Calu3 (cell line): ENCODE measurements at regions not wholly inside any gene's neighbourhood (a gene's known extent, or its start where the extent isn't known, plus 50 kb on each side); places are given as distances from the start of the nearest gene placed in this dataset.
A peak's percentile ranks its signal among the peaks of the same experiment; 100 is the strongest.

ENCODE experiments used
- BruUV-seq: library from RNA; stranded (reverse); fragments of 400-500 nt; replicated peaks from 2 replicates; lab custom pipeline; 2021; lab: Mats Ljungman, UMichigan
- CTCF ChIA-PET: fragments of 300-600 bp; sonication (Branson Sonifier 250); formaldehyde crosslinking; loops from one replicate; lab custom pipeline; 2022; ENCODE audit warnings: antibody characterized with exemption; lab: Charles Lee
- DNase-seq: peaks from one replicate; pipeline ENCODE4 v3.0.0; 2022
- H3K27ac Mint-ChIP-seq: one replicate; pipeline ENCODE4 v1.8.0; 2022; ENCODE audit warnings: mixed read lengths; ENCODE audit not compliant: unreplicated experiment
- H3K27me3 Mint-ChIP-seq: one replicate; pipeline ENCODE4 v1.8.0; 2022; ENCODE audit warnings: mixed read lengths; ENCODE audit not compliant: unreplicated experiment
- H3K36me3 Mint-ChIP-seq: one replicate; pipeline ENCODE4 v1.8.0; 2022; ENCODE audit warnings: mild to moderate bottlenecking, moderate library complexity, mixed read lengths; ENCODE audit not compliant: insufficient read depth, unreplicated experiment
- H3K4me1 Mint-ChIP-seq: one replicate; pipeline ENCODE4 v1.8.0; 2022; ENCODE audit warnings: mild to moderate bottlenecking, low read depth, mixed read lengths; ENCODE audit not compliant: unreplicated experiment
- H3K4me3 Mint-ChIP-seq: one replicate; pipeline ENCODE4 v1.8.0; 2022; ENCODE audit warnings: mild to moderate bottlenecking, low read depth, moderate library complexity, mixed read lengths; ENCODE audit not compliant: unreplicated experiment
- H3K9me3 Mint-ChIP-seq: one replicate; pipeline ENCODE4 v1.8.0; 2022; ENCODE audit warnings: low read depth, mixed read lengths; ENCODE audit not compliant: unreplicated experiment
- intact Hi-C: fragments of 100-400 bp; cut with micrococcal nuclease; formaldehyde crosslinking; loops from one replicate; pipeline ENCODE4 v1.10.0; 2022; ENCODE audit not compliant: unreplicated experiment
- TF ChIP-seq, protein P1 (sequence below): fragments of 200-600 bp; IDR thresholded peaks from one replicate; pipeline ENCODE4 v1.8.0; 2022; ENCODE audit warnings: antibody characterized with exemption; ENCODE audit not compliant: unreplicated experiment

DNA sequence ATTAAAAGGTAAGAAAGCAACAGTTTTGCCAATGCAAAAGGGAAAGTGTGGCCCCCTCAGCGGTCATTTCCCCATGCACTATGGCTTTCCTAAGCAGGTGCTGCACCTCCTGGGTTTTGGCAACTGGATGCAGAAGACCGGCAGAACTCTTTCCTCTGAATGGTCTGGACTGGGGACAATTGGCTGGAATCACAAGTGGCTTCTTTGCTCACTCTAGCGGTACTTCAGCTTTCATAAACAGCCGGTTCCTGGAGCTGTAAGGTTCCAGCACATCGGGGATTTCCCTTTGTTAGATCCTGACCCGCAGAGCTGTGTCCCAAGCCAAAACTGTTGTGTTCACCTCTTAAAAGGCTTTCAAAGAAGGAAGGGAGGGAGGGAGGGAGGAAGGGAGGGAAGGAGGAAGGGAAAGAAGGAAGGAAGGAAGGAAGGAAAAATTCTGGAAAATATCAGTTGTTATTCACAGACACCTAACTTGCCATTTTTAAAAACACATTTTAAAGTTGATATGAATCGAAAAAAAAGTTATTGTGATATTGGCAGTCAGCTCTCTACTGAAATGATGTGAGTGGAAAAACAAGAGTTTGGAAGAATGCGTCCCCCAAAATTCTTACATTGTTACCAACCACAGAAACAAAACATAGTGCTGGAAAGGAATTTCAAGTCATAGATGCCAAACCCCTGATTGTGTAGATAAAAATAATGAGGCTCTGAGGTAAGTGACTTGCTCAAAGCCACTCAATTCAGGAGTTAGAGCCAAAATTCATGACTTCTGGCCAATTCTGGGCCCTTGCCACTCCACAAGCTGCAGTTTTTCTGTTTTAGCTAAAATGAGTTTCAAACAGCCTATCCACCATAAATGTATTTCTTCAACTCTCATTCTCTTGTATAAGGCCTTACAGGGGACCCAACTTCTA lies 220.6 kb upstream of the HMGA2 start:
- H3K4me3 Mint-ChIP-seq = peak overlapping the region; percentile 68
- CTCF ChIA-PET = interaction anchor here (0.6 to 3.1 kb wide), 14 partner anchors 9 to 502 kb away, joined by 3 to 36 read pairs (median 4); partner anchors contain the start of gene HMGA2
- no peaks in the 10 kb centered on the region for H3K9me3 Mint-ChIP-seq
- TF ChIP-seq, protein P1, sequence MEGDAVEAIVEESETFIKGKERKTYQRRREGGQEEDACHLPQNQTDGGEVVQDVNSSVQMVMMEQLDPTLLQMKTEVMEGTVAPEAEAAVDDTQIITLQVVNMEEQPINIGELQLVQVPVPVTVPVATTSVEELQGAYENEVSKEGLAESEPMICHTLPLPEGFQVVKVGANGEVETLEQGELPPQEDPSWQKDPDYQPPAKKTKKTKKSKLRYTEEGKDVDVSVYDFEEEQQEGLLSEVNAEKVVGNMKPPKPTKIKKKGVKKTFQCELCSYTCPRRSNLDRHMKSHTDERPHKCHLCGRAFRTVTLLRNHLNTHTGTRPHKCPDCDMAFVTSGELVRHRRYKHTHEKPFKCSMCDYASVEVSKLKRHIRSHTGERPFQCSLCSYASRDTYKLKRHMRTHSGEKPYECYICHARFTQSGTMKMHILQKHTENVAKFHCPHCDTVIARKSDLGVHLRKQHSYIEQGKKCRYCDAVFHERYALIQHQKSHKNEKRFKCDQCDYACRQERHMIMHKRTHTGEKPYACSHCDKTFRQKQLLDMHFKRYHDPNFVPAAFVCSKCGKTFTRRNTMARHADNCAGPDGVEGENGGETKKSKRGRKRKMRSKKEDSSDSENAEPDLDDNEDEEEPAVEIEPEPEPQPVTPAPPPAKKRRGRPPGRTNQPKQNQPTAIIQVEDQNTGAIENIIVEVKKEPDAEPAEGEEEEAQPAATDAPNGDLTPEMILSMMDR = no peak
- intact Hi-C loops = loop anchor here (2.0 to 5.0 kb wide), 4 partner anchors 27 to 291 kb away; partner anchors contain the start of gene HMGA2
- H3K4me1 Mint-ChIP-seq = peaks cover 80% of the 10 kb centered on the region
- H3K36me3 Mint-ChIP-seq = peaks cover 11% of the 10 kb centered on the region
- peak; percentile 57 for DNase-seq
- H3K27ac Mint-ChIP-seq = peak overlapping the region; percentile 95
- no peaks in the 10 kb centered on the region for H3K27me3 Mint-ChIP-seq
- TSS peak; percentile 66 for BruUV-seq

DNA sequence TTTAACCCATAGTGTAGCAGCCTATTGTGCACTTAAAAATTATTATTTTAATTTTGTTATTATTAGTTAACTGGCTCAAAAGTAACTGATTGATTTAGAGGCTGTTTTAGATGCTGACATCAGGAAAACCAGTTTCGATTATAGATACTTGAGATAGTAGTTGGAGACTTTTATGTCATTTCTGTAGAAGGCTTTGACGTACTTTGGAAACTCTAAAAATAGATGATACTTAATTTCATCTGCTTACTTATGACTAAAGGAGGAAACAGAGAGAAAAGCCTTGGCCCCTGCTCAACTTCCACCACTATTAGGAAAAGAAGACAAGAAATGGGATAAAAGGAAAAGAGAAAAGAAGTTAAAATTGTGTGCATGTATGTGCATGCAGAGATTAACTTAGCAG lies 219.3 kb upstream of the HMGA2 start:
- CTCF ChIA-PET = interaction anchor here (0.7 to 1.1 kb wide), 2 partner anchors 27 to 30 kb away, joined by 3 read pairs; no protein-coding TSS in a partner anchor
- intact Hi-C loops = no loop called here
- Mint-ChIP-seq H3K4me1 (peaks cover 93% of the 10 kb centered on the region), H3K27ac (peak overlapping the region; percentile 95), H3K4me3 (no peak overlapping the region), H3K9me3 (no peaks in the 10 kb centered on the region), H3K36me3 (peaks cover 15% of the 10 kb centered on the region), H3K27me3 (no peaks in the 10 kb centered on the region)
- BruUV-seq = no TSS peak
- TF ChIP-seq, protein P1 = no peak
- DNase-seq = no peak

DNA sequence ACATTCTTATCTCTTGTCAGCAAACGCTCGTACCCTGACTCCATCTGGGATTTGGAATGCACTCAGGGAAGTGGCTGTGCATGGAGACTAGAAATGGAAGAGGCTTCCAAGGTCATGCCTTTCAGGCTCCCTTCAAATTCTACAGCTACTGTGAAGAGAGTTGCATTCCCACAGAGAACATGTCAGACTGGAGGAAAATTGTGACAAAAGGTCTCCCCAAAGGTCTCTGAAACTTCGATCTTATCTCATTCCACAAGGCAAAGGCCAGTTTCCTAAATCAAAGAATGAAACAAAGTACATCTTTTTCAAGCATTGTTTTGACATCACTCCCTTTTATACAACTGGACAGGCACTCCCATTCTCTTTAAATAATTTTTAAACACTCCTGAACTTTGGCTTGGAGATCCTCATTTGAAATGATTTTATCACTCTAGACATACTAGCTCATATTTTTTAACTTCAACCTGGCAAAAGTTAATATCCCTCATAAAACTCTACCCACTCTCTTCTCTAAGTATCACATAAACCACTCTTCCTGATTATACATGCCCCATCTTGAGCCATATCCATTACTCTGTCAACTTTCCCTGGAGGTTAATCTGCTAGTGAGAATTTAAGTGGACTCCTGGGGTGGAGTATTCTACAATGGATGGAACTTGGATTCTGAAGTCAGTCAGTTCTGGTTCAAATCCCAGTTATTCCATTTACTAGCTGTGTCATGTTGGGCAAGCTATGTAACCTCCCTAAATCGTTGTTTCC lies 218.1 kb upstream of the HMGA2 start:
- intact Hi-C loops = loop anchor here (2.0 kb wide), 1 partner anchor 377 kb away; no protein-coding TSS in a partner anchor
- H3K4me3 Mint-ChIP-seq = no peak overlapping the region
- peak overlapping the region; percentile 63 for H3K27ac Mint-ChIP-seq
- peaks cover 87% of the 10 kb centered on the region for H3K4me1 Mint-ChIP-seq
- H3K36me3 Mint-ChIP-seq = peaks cover 15% of the 10 kb centered on the region
- no peaks in the 10 kb centered on the region for H3K27me3 Mint-ChIP-seq
- DNase-seq = no peak
- CTCF ChIA-PET = interaction anchor here (0.5 to 1.1 kb wide), 2 partner anchors 20 to 25 kb away, joined by 3 to 7 read pairs; no protein-coding TSS in a partner anchor
- TF ChIP-seq, protein P1 = no peak
- H3K9me3 Mint-ChIP-seq = no peaks in the 10 kb centered on the region
- no TSS peak for BruUV-seq

DNA sequence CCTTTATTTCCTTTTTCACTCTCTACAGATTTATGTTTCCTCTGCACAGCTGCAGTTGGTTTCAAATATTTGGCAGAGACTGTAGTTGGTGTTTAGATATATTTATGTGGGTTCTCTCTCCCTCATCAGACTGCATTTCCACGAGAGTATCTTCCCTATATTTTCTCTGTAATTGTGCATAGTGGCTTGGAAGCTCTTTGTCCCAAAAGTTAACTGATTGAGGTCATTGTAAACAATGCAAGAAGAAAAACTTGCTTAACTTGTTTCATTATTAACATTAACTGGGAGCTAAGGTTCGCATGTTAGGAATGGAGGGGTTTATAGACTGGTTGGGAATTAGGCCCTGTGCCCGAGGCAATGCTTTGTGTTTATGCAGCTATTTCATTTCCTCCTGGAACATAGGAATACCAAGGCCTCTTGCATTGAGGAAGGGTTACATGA lies 216.9 kb upstream of the HMGA2 start:
- peak overlapping the region; percentile 69 for H3K27ac Mint-ChIP-seq
- peaks cover 74% of the 10 kb centered on the region for H3K4me1 Mint-ChIP-seq

More for the DNA sequence above, 216.9 kb upstream of the HMGA2 start:
- TF ChIP-seq, protein P1 = no peak
- Mint-ChIP-seq H3K4me3 (peak overlapping the region; percentile 15), H3K36me3 (peaks cover 12% of the 10 kb centered on the region), H3K9me3 (no peaks in the 10 kb centered on the region), H3K27me3 (no peaks in the 10 kb centered on the region)
- intact Hi-C loops = loop anchor here (2.0 kb wide), 1 partner anchor 375 kb away; no protein-coding TSS in a partner anchor
- CTCF ChIA-PET = interaction anchor here (0.7 to 2.2 kb wide), 5 partner anchors 18 to 578 kb away, joined by 3 to 11 read pairs (median 4); no protein-coding TSS in a partner anchor
- peak; percentile 29 for DNase-seq
- no TSS peak for BruUV-seq
